Osteoblast (primary cell): ENCODE measurements at regions not wholly inside any gene's neighbourhood (a gene's known extent, or its start where the extent isn't known, plus 50 kb on each side); places are given as distances from the start of the nearest gene placed in this dataset.

ENCODE experiments used
- DNase-seq: peaks from one replicate; pipeline ENCODE4 v3.0.0; 2011; ENCODE audit warnings: low spot score, mixed read lengths; ENCODE audit not compliant: insufficient read length; ENCODE audit errors: missing footprints
- H2AFZ ChIP-seq: 2 replicates; pipeline ENCODE4 v1.6.0; 2011; ENCODE audit warnings: mild to moderate bottlenecking, low read length
- H3K27ac ChIP-seq: 2 replicates; pipeline ENCODE4 v1.5.1; 2011; ENCODE audit warnings: mild to moderate bottlenecking, low read depth, low read length, moderate library complexity
- H3K27me3 ChIP-seq: 2 replicates; pipeline ENCODE4 v1.6.0; 2012; ENCODE audit warnings: mild to moderate bottlenecking, control low read depth, inconsistent platforms, low read length, moderate library complexity; ENCODE audit not compliant: insufficient read depth
- H3K36me3 ChIP-seq: 2 replicates; pipeline ENCODE4 v1.5.1; 2011; ENCODE audit warnings: mild to moderate bottlenecking, low read length, control low read depth, moderate library complexity; ENCODE audit not compliant: insufficient read depth
- H3K4me1 ChIP-seq: 2 replicates; pipeline ENCODE4 v1.5.1; 2011; ENCODE audit warnings: mild to moderate bottlenecking, low read length, control low read depth, moderate library complexity; ENCODE audit not compliant: insufficient read depth
- H3K4me2 ChIP-seq: 2 replicates; pipeline ENCODE4 v1.6.0; 2011; ENCODE audit warnings: mild to moderate bottlenecking, low read length; ENCODE audit not compliant: insufficient read depth
- H3K4me3 ChIP-seq: fragments of 200-600 bp; sonication (generic); 3 replicates; pipeline ENCODE4 v1.5.1; 2012; ENCODE audit warnings: mild to moderate bottlenecking, low read length, inconsistent platforms; ENCODE audit not compliant: insufficient read depth
- H3K79me2 ChIP-seq: 2 replicates; pipeline ENCODE4 v1.6.0; 2012; ENCODE audit warnings: mild to moderate bottlenecking, low read length, control low read depth, inconsistent platforms; ENCODE audit not compliant: insufficient read depth
- H3K9me3 ChIP-seq: 2 replicates; pipeline ENCODE4 v1.5.1; 2011; ENCODE audit warnings: low read depth, low read length, control low read depth
- H4K20me1 ChIP-seq: 2 replicates; pipeline ENCODE4 v1.6.0; 2012; ENCODE audit warnings: mild to moderate bottlenecking, low read length, control low read depth; ENCODE audit not compliant: insufficient read depth
- TF ChIP-seq, protein P1 (sequence below): IDR thresholded peaks from 2 replicates; pipeline ENCODE4 v1.5.1; 2011; ENCODE audit warnings: mild to moderate bottlenecking, low read depth, low read length, moderate library complexity; ENCODE audit errors: extremely low read depth

DNA sequence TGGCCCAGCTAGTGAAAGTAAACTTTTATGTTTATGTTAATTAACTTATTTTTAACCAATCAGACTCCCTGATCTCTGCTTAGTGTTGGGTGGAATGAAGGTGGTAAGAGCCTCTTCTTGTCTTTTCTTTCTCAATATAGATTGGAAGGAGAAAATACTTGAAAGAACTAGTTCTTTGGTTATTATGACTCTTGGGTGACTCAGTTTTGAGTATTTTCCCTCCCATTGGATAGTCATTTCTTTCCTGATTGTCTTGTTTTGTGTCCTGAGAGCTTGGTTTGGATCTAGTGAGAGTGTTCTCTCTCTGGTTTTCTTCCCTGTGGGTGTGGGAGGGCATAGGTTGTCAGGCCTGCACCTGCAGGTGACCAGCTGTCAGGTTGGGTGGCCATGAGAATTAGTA lies 172.0 kb upstream of the GLRA2 start:
- Histone ChIP-seq H4K20me1 (no peaks in the 10 kb centered on the region), H2AFZ (no peak overlapping the region), H3K4me1 (peaks cover 15% of the 10 kb centered on the region), H3K27me3 (no peaks in the 10 kb centered on the region), H3K4me2 (no peak overlapping the region), H3K36me3 (no peaks in the 10 kb centered on the region), H3K9me3 (no peaks in the 10 kb centered on the region), H3K79me2 (no peaks in the 10 kb centered on the region), H3K27ac (peak overlapping the region; percentile 48), H3K4me3 (no peak overlapping the region)
- TF ChIP-seq, protein P1, sequence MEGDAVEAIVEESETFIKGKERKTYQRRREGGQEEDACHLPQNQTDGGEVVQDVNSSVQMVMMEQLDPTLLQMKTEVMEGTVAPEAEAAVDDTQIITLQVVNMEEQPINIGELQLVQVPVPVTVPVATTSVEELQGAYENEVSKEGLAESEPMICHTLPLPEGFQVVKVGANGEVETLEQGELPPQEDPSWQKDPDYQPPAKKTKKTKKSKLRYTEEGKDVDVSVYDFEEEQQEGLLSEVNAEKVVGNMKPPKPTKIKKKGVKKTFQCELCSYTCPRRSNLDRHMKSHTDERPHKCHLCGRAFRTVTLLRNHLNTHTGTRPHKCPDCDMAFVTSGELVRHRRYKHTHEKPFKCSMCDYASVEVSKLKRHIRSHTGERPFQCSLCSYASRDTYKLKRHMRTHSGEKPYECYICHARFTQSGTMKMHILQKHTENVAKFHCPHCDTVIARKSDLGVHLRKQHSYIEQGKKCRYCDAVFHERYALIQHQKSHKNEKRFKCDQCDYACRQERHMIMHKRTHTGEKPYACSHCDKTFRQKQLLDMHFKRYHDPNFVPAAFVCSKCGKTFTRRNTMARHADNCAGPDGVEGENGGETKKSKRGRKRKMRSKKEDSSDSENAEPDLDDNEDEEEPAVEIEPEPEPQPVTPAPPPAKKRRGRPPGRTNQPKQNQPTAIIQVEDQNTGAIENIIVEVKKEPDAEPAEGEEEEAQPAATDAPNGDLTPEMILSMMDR, result no peak
- DNase-seq, result peak; percentile 9

DNA sequence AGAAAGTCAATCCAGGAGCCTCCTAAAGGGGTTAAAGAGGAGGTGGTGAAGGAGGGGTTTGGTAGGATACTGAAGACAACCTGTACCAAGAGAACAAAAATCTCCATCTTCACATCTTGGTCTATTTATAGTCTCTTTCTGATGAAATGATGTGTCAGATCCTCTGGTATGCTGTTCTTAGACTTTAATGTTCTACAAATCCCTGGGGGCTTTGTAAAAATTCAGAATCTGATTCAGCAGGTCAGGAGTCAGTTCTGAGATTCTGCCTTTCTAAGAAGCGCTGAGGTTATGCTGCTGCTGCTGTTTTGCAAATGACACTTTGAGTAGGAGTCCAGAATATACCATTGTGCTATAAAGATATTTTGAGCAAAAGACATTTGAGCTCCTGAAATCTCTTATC lies 172.9 kb upstream of the GLRA2 start:
- TF ChIP-seq, protein P1, result no peak
- H3K4me2 ChIP-seq, result peak overlapping the region; percentile 16
- no peak overlapping the region for H3K4me3 ChIP-seq

DNA sequence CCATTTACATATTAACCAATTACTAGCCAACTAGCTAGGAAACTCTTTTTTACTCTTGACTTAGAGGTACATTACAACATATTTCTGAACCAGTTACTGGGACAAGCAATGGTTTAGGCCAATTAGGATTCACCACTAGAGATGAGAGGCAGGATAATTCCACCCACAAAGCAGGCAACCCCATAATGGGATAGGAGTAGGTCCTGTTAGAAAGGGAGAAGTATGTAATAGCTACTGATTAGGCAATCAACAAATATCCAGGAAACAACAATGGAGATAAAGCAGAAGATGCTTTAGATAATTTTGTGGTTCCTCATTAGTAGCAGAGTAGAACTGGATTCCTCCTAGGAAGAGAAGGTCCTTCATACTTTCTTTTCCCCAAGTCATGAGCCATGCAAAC lies 173.8 kb upstream of the GLRA2 start:
- no peaks in the 10 kb centered on the region for H4K20me1 ChIP-seq
- peaks cover 15% of the 10 kb centered on the region for H3K4me1 ChIP-seq
- H2AFZ ChIP-seq, result no peak overlapping the region
- H3K79me2 ChIP-seq, result no peaks in the 10 kb centered on the region
- H3K27me3 ChIP-seq, result no peaks in the 10 kb centered on the region
- H3K4me2 ChIP-seq, result no peak overlapping the region
- H3K36me3 ChIP-seq, result no peaks in the 10 kb centered on the region
- no peak overlapping the region for H3K4me3 ChIP-seq
- no peak for DNase-seq
- TF ChIP-seq, protein P1, result no peak
- H3K9me3 ChIP-seq, result no peaks in the 10 kb centered on the region
- H3K27ac ChIP-seq, result no peak overlapping the region

More for the DNA sequence above, 172.9 kb upstream of the GLRA2 start:
- peak; percentile 61 for DNase-seq
- H3K27me3 ChIP-seq, result no peaks in the 10 kb centered on the region
- no peak overlapping the region for H2AFZ ChIP-seq
- H3K36me3 ChIP-seq, result no peaks in the 10 kb centered on the region
- H3K79me2 ChIP-seq, result no peaks in the 10 kb centered on the region
- H3K27ac ChIP-seq, result peak overlapping the region; percentile 48
- H4K20me1 ChIP-seq, result no peaks in the 10 kb centered on the region
- peaks cover 15% of the 10 kb centered on the region for H3K4me1 ChIP-seq
- no peaks in the 10 kb centered on the region for H3K9me3 ChIP-seq

DNA sequence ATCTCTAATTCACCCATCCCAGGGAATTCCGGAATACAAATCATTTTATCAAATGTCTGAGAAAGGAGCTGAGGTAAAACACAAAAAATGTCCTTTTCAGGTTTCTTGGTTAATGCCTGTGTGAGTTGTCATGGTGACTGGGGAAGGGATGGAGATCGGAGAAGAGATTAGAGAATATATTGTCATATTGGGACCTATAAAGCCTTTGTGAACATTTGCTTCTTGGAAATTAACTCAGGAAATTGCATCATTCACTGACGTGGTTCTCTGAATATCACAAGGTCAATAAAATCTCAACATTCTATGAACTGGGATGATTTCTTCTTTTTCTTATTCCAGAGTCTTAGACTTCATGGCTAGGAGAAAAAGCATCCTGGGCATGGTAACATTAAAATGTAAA lies 174.8 kb upstream of the GLRA2 start:
- Histone ChIP-seq H3K79me2 (no peaks in the 10 kb centered on the region), H3K4me2 (no peak overlapping the region), H3K4me1 (peaks cover 15% of the 10 kb centered on the region), H3K27ac (peak overlapping the region; percentile 20), H3K9me3 (no peaks in the 10 kb centered on the region), H3K27me3 (no peaks in the 10 kb centered on the region), H2AFZ (no peak overlapping the region), H3K36me3 (no peaks in the 10 kb centered on the region), H3K4me3 (no peak overlapping the region), H4K20me1 (no peaks in the 10 kb centered on the region)
- DNase-seq, result no peak
- TF ChIP-seq, protein P1, result no peak
